ENCODE measurements at regions not wholly inside any gene's neighbourhood (a gene's known extent, or its start where the extent isn't known, plus 50 kb on each side); places are given as distances from the start of the nearest gene placed in this dataset.
A peak's percentile ranks its signal among the peaks of the same experiment; 100 is the strongest.

GRCh38 chr10:89095701-89096391 is 105.2 kb downstream of the FAS start:
- no peak for DNase-seq (ENCODE audit: low spot score)

DNA sequence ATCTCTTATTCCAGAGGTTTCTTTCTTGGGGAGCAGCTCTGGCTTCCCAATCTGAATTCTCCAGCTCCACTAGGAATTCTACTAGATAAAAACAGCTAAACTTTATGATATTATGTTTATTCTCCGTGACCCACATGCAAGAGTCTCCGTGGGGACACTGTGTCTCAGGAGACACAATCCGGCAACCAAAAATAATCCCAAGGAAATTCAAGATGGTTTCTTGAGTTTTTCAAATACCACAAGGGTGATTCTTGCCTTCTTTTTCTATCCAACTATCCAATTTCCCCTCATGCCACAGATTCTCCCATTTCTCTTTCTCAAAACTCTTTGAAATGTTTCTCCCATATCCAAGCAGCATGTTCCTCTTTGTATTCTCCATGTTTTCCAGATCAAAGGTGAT is 103.1 kb downstream of the FAS start:
- no peak for DNase-seq (ENCODE audit: low spot score)

- no peak for DNase-seq (ENCODE audit: low spot score)
Measured at GRCh38 chr10:89092981-89093380, 102.4 kb downstream of the FAS start.

GRCh38 chr10:89092439-89092838 is 101.8 kb downstream of the FAS start:
- DNase-seq (ENCODE audit: low spot score), result no peak

DNA sequence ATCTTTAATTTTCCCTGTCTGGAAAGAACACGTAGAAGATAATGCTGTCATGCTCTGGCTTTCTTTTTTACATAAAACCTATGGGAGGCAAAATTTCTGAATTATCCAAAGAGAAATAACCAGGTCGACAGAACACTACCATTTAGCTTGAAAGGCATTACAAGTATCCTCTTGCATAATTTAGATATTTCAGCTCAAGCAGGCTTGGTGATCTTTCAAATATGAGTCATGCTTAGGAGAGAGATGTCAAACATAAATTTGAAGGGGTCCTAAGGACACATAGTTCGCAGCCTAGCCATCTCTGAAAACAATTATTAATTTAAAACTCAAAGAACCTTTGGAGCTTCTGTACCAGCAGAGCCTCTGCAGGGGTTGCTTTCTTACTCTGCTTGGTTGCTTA is 100.9 kb downstream of the FAS start:
- DNase-seq (ENCODE audit: low spot score), result no peak

GRCh38 chr10:89090756-89091445 is 100.3 kb downstream of the FAS start:
- no peak for DNase-seq (ENCODE audit: low spot score)

- DNase-seq (ENCODE audit: low spot score), result peak; percentile 93
Measured at GRCh38 chr10:89086801-89087521, 96.4 kb downstream of the FAS start.

GRCh38 chr10:89085153-89085552 is 94.6 kb downstream of the FAS start:
- DNase-seq (ENCODE audit: low spot score), result peak; percentile 27

GRCh38 chr10:89082086-89082485 is 91.5 kb downstream of the FAS start:
- no peak for DNase-seq (ENCODE audit: low spot score)

GRCh38 chr10:89080660-89081059 is 90.1 kb downstream of the FAS start:
- no peak for DNase-seq (ENCODE audit: low spot score)

DNA sequence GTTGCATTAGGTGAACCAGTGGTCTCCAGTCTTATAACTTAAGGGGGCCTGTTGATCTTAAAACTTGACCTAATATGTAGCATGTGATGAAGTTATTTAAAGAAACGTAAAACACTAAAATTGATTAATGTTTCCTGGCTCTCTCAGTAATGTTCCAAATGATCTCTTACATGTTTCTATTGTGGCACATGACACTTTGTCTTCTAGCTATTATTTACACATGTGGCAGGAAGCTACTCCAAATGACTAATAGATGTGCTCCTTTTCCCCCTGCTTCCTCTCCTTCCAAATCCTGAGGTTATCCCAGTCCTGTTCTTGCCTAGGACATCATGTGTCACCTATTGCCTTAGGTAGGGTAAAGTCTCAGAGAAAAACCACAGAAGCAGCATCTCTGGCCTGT is 89.4 kb downstream of the FAS start:
- DNase-seq (ENCODE audit: low spot score), result no peak

DNA sequence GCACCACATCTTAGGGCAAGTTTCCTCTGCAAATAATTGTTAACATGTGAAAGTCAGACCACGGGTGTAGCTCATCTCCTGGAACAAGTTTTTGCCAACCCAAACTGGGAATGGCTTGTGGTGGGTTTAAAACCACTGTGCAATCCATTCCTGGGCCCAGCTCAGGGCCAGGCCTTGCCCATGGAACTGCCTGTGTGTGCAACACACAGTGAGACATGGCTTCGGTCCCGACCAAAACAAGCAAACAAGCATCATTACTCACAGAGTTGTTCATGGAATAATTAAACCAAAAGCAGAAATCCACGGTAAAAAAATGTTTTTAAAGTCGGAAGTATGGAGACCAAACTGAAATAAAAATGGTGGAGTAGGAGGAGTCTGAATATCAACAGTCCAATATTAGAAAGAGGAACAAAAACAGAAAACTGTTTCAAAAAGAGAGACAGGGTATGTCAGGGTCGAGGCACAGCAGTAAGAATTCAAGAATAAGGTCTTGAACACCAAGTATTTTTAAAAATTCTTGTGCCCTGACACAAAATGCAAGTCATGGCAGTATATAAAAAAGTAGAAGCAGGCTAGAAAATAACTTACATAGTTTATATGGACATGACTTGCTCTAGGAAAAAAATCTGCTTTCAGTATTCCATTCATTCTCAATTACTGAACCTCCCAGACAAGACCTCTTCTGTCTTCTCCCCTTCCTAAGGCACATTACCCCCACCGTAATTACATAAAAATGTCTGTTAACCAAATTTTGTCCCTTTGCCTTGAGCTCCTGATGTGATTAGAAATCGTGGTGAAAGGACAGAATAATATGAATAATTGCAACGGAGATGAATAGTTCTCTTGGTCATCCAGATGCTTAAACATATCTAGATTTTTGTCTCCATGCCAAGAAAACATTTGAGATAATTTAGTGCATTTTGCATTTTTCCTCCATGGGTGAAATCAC is 88.4 kb downstream of the FAS start:
- DNase-seq (ENCODE audit: low spot score), result peak; percentile 21

- no peak for DNase-seq (ENCODE audit: low spot score)
Measured at GRCh38 chr10:89076120-89076519, 85.5 kb downstream of the FAS start.

DNA sequence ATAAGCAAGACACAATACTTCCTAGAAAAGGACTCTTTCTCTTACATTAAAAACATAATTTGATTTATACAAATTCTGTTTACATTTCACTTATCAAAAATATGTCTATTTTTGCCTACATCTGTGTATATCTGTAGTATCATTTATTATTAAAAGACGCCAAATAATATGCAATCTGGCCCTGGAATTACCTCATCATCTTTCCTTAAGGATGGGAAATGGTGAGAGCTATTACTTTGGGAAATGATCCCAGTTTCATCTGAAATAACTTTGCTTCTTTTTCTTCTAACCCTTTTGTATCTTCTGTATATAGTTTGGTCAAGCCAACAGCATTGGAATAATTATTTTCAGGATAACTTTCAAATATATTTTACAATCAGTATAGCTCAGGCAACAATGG is 85.0 kb downstream of the FAS start:
- DNase-seq (ENCODE audit: low spot score), result no peak

GRCh38 chr10:89074120-89074519 is 83.5 kb downstream of the FAS start:
- DNase-seq (ENCODE audit: low spot score), result no peak

GRCh38 chr10:89073719-89074118 is 83.1 kb downstream of the FAS start:
- no peak for DNase-seq (ENCODE audit: low spot score)

GRCh38 chr10:89069589-89069988 is 79.0 kb downstream of the FAS start:
- no peak for DNase-seq (ENCODE audit: low spot score)
